GM23338 (cell line): ENCODE measurements at regions not wholly inside any gene's neighbourhood (a gene's known extent, or its start where the extent isn't known, plus 50 kb on each side); places are given as distances from the start of the nearest gene placed in this dataset.

Experiments used
- ATAC-seq: fragments of 200-7000 bp; cut with Tn5 transposase; 3 replicates; pipeline ENCODE4 v1.9.1; 2020
- DNase-seq: peaks from one replicate; pipeline ENCODE4 v3.0.0-alpha.2; 2015; ENCODE audit warnings: low spot score
- H2AFZ ChIP-seq: fragments of 200-600 bp; sonication (generic); 2 replicates; pipeline ENCODE4 v1.8.0; 2016; ENCODE audit warnings: antibody characterized with exemption, mild to moderate bottlenecking, moderate library complexity
- H3F3A ChIP-seq: fragments of 200-600 bp; sonication (generic); replicated peaks from 2 replicates; pipeline ENCODE4 v1.8.0; 2017; ENCODE audit warnings: antibody characterized with exemption, mixed run types, low read depth
- H3K27ac ChIP-seq: fragments of 200-600 bp; sonication (generic); 2 replicates; pipeline ENCODE4 v1.6.1; 2016; ENCODE audit warnings: low read depth
- H3K27me3 ChIP-seq: fragments of 200-600 bp; sonication (generic); 2 replicates; pipeline ENCODE4 v1.8.0; 2016; ENCODE audit warnings: mild to moderate bottlenecking, mixed run types, moderate library complexity; ENCODE audit not compliant: insufficient read depth
- H3K36me3 ChIP-seq: fragments of 200-600 bp; sonication (generic); 2 replicates; pipeline ENCODE4 v1.8.0; 2016; ENCODE audit warnings: mild to moderate bottlenecking; ENCODE audit not compliant: insufficient read depth
- H3K4me1 ChIP-seq: fragments of 200-600 bp; sonication (generic); 2 replicates; pipeline ENCODE4 v1.8.0; 2016; ENCODE audit warnings: mild to moderate bottlenecking, moderate library complexity; ENCODE audit not compliant: insufficient read depth
- H3K4me2 ChIP-seq: fragments of 200-600 bp; sonication (generic); 2 replicates; pipeline ENCODE4 v1.7.1; 2017; ENCODE audit warnings: mixed run types
- H3K4me3 ChIP-seq: fragments of 200-600 bp; sonication (generic); 2 replicates; pipeline ENCODE4 v1.6.1; 2016; ENCODE audit warnings: mixed run types
- H3K79me2 ChIP-seq: fragments of 200-600 bp; sonication (generic); replicated peaks from 2 replicates; pipeline ENCODE4 v1.8.0; 2017; ENCODE audit warnings: mild to moderate bottlenecking; ENCODE audit not compliant: insufficient read depth
- H3K9me2 ChIP-seq: fragments of 200-600 bp; sonication (generic); 2 replicates; pipeline ENCODE4 v1.8.0; 2017; ENCODE audit not compliant: insufficient read depth
- H4K20me1 ChIP-seq: fragments of 200-600 bp; sonication (generic); replicated peaks from 2 replicates; pipeline ENCODE4 v1.8.0; 2017; ENCODE audit warnings: mild to moderate bottlenecking; ENCODE audit not compliant: insufficient read depth
- H3K27ac Mint-ChIP-seq: 2 replicates; pipeline ENCODE4 v1.8.0; 2020; ENCODE audit warnings: inconsistent platforms, mild to moderate bottlenecking, moderate library complexity, mixed read lengths
- H3K27me3 Mint-ChIP-seq: 3 replicates; pipeline ENCODE4 v1.8.0; 2022; ENCODE audit warnings: low read depth, mild to moderate bottlenecking, moderate library complexity, mixed read lengths, inconsistent platforms; ENCODE audit not compliant: insufficient read depth, poor library complexity
- H3K36me3 Mint-ChIP-seq: 3 replicates; pipeline ENCODE4 v1.8.0; 2021; ENCODE audit warnings: low read depth, mild to moderate bottlenecking, inconsistent platforms, moderate library complexity, mixed read lengths
- H3K4me1 Mint-ChIP-seq: 3 replicates; pipeline ENCODE4 v1.8.0; 2020; ENCODE audit warnings: mild to moderate bottlenecking, inconsistent platforms, mixed read lengths
- H3K4me3 Mint-ChIP-seq: 3 replicates; pipeline ENCODE4 v1.8.0; 2021; ENCODE audit warnings: moderate library complexity, mild to moderate bottlenecking, inconsistent platforms, mixed read lengths
- H3K9me3 Mint-ChIP-seq: 3 replicates; pipeline ENCODE4 v1.8.0; 2020; ENCODE audit warnings: moderate library complexity, mild to moderate bottlenecking, inconsistent platforms, mixed read lengths
- CREB1 ChIP-seq: fragments of 250-450 bp; sonication (Bioruptor Pico); IDR thresholded peaks from 2 replicates; pipeline ENCODE4 v1.5.0; 2020; ENCODE audit warnings: low read depth, mild to moderate bottlenecking, moderate library complexity
- EZH2 ChIP-seq: fragments of 200-600 bp; sonication (generic); IDR thresholded peaks from one replicate; pipeline ENCODE4 v1.8.0; 2017; ENCODE audit warnings: antibody characterized with exemption, mild to moderate bottlenecking, low read depth; ENCODE audit not compliant: unreplicated experiment
- EZH2phosphoT487 ChIP-seq: fragments of 200-600 bp; sonication (generic); IDR thresholded peaks from one replicate; pipeline ENCODE4 v1.8.1; 2018; ENCODE audit warnings: antibody characterized with exemption; ENCODE audit not compliant: unreplicated experiment
- JUNB ChIP-seq: IDR thresholded peaks from one replicate; pipeline ENCODE4 v1.6.1; 2016; ENCODE audit warnings: antibody characterized with exemption; ENCODE audit not compliant: unreplicated experiment
- NANOG ChIP-seq: IDR thresholded peaks from 2 replicates; pipeline ENCODE4 v1.6.1; 2016; ENCODE audit warnings: antibody characterized with exemption, borderline replicate concordance
- POLR2AphosphoS5 ChIP-seq: IDR thresholded peaks from 2 replicates; pipeline ENCODE4 v1.6.1; 2016; ENCODE audit warnings: antibody characterized with exemption, low read depth
- STAT1 ChIP-seq: IDR thresholded peaks from one replicate; pipeline ENCODE4 v1.6.1; 2016; ENCODE audit warnings: antibody characterized with exemption; ENCODE audit not compliant: unreplicated experiment
- ZNF114 ChIP-seq: fragments of 250-450 bp; sonication (Bioruptor Pico); IDR thresholded peaks from 2 replicates; pipeline ENCODE4 v1.5.0; 2020; ENCODE audit warnings: mild to moderate bottlenecking, moderate library complexity
- ZNF331 ChIP-seq: fragments of 250-450 bp; sonication (Bioruptor Pico); IDR thresholded peaks from 2 replicates; pipeline ENCODE4 v1.5.0; 2020; ENCODE audit warnings: low read depth, mild to moderate bottlenecking, moderate library complexity
- TF ChIP-seq, protein P1 (sequence below): IDR thresholded peaks from 2 replicates; pipeline ENCODE4 v1.6.1; 2016; ENCODE audit warnings: antibody characterized with exemption
- TF ChIP-seq, protein P2 (sequence below): fragments of 250-450 bp; sonication (Bioruptor Pico); IDR thresholded peaks from 2 replicates; pipeline ENCODE4 v1.5.0; 2020; ENCODE audit warnings: mild to moderate bottlenecking, moderate library complexity
- TF ChIP-seq, protein P3 (sequence below): IDR thresholded peaks from one replicate; pipeline ENCODE4 v1.6.1; 2018; ENCODE audit warnings: antibody characterized with exemption; ENCODE audit not compliant: unreplicated experiment
- TF ChIP-seq, protein P4 (sequence below), 2 experiments: fragments of 200-600 bp in 1 of 2; sonication (generic) in 1 of 2; conservative IDR thresholded peaks; 2 replicates each; pipeline versions ENCODE4 v1.5.1 to v1.6.1; 2016 to 2017; ENCODE audit warnings: antibody characterized with exemption in 2 of 2, low read depth in 2 of 2, mild to moderate bottlenecking in 2 of 2, moderate library complexity in 1 of 2

DNA sequence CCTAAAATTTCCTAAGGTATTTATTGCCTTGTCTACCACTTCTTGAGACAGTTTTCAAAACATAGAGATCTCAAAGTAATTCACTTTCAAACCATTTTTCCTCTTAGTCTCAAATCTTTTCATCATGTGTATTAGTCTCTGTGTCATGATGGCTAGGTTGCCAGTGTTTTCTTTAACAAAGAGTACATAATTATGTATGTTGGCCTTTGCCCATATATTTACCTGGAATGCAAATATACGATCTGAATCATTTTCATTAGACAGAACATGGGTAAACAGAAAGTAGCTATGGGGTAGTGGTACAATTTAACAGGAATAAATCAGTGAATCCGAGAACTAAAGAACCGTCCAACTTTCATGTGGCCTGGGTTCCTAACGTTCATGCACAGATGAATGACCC, 852.1 kb upstream of the MBL2 start:
- H3K27me3 Mint-ChIP-seq = no peaks in the 10 kb centered on the region
- TF ChIP-seq ZNF331 (CRISPR knock-in tag) = no peak
- TF ChIP-seq STAT1 = no peak
- no peak for TF ChIP-seq ZNF114 (CRISPR knock-in tag)
- no peak for TF ChIP-seq POLR2AphosphoS5
- no peak for TF ChIP-seq CREB1 (CRISPR knock-in tag)
- TF ChIP-seq, protein P1, sequence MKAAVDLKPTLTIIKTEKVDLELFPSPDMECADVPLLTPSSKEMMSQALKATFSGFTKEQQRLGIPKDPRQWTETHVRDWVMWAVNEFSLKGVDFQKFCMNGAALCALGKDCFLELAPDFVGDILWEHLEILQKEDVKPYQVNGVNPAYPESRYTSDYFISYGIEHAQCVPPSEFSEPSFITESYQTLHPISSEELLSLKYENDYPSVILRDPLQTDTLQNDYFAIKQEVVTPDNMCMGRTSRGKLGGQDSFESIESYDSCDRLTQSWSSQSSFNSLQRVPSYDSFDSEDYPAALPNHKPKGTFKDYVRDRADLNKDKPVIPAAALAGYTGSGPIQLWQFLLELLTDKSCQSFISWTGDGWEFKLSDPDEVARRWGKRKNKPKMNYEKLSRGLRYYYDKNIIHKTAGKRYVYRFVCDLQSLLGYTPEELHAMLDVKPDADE = no peak
- no peak for TF ChIP-seq NANOG
- TF ChIP-seq, protein P2, sequence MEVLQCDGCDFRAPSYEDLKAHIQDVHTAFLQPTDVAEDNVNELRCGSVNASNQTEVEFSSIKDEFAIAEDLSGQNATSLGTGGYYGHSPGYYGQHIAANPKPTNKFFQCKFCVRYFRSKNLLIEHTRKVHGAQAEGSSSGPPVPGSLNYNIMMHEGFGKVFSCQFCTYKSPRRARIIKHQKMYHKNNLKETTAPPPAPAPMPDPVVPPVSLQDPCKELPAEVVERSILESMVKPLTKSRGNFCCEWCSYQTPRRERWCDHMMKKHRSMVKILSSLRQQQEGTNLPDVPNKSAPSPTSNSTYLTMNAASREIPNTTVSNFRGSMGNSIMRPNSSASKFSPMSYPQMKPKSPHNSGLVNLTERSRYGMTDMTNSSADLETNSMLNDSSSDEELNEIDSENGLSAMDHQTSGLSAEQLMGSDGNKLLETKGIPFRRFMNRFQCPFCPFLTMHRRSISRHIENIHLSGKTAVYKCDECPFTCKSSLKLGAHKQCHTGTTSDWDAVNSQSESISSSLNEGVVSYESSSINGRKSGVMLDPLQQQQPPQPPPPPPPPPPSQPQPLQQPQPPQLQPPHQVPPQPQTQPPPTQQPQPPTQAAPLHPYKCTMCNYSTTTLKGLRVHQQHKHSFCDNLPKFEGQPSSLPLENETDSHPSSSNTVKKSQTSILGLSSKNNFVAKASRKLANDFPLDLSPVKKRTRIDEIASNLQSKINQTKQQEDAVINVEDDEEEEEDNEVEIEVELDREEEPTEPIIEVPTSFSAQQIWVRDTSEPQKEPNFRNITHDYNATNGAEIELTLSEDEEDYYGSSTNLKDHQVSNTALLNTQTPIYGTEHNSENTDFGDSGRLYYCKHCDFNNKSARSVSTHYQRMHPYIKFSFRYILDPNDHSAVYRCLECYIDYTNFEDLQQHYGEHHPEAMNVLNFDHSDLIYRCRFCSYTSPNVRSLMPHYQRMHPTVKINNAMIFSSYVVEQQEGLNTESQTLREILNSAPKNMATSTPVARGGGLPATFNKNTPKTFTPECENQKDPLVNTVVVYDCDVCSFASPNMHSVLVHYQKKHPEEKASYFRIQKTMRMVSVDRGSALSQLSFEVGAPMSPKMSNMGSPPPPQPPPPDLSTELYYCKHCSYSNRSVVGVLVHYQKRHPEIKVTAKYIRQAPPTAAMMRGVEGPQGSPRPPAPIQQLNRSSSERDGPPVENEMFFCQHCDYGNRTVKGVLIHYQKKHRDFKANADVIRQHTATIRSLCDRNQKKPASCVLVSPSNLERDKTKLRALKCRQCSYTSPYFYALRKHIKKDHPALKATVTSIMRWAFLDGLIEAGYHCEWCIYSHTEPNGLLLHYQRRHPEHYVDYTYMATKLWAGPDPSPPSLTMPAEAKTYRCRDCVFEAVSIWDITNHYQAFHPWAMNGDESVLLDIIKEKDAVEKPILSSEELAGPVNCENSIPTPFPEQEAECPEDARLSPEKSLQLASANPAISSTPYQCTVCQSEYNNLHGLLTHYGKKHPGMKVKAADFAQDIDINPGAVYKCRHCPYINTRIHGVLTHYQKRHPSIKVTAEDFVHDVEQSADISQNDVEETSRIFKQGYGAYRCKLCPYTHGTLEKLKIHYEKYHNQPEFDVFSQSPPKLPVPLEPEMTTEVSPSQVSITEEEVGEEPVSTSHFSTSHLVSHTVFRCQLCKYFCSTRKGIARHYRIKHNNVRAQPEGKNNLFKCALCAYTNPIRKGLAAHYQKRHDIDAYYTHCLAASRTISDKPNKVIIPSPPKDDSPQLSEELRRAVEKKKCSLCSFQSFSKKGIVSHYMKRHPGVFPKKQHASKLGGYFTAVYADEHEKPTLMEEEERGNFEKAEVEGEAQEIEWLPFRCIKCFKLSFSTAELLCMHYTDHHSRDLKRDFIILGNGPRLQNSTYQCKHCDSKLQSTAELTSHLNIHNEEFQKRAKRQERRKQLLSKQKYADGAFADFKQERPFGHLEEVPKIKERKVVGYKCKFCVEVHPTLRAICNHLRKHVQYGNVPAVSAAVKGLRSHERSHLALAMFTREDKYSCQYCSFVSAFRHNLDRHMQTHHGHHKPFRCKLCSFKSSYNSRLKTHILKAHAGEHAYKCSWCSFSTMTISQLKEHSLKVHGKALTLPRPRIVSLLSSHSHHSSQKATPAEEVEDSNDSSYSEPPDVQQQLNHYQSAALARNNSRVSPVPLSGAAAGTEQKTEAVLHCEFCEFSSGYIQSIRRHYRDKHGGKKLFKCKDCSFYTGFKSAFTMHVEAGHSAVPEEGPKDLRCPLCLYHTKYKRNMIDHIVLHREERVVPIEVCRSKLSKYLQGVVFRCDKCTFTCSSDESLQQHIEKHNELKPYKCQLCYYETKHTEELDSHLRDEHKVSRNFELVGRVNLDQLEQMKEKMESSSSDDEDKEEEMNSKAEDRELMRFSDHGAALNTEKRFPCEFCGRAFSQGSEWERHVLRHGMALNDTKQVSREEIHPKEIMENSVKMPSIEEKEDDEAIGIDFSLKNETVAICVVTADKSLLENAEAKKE (CRISPR knock-in tag) = no peak
- TF ChIP-seq EZH2phosphoT487 = no peak
- TF ChIP-seq, protein P3, sequence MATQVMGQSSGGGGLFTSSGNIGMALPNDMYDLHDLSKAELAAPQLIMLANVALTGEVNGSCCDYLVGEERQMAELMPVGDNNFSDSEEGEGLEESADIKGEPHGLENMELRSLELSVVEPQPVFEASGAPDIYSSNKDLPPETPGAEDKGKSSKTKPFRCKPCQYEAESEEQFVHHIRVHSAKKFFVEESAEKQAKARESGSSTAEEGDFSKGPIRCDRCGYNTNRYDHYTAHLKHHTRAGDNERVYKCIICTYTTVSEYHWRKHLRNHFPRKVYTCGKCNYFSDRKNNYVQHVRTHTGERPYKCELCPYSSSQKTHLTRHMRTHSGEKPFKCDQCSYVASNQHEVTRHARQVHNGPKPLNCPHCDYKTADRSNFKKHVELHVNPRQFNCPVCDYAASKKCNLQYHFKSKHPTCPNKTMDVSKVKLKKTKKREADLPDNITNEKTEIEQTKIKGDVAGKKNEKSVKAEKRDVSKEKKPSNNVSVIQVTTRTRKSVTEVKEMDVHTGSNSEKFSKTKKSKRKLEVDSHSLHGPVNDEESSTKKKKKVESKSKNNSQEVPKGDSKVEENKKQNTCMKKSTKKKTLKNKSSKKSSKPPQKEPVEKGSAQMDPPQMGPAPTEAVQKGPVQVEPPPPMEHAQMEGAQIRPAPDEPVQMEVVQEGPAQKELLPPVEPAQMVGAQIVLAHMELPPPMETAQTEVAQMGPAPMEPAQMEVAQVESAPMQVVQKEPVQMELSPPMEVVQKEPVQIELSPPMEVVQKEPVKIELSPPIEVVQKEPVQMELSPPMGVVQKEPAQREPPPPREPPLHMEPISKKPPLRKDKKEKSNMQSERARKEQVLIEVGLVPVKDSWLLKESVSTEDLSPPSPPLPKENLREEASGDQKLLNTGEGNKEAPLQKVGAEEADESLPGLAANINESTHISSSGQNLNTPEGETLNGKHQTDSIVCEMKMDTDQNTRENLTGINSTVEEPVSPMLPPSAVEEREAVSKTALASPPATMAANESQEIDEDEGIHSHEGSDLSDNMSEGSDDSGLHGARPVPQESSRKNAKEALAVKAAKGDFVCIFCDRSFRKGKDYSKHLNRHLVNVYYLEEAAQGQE = no peak
- TF ChIP-seq EZH2 = no peak
- TF ChIP-seq JUNB = no peak
- TF ChIP-seq, protein P4, sequence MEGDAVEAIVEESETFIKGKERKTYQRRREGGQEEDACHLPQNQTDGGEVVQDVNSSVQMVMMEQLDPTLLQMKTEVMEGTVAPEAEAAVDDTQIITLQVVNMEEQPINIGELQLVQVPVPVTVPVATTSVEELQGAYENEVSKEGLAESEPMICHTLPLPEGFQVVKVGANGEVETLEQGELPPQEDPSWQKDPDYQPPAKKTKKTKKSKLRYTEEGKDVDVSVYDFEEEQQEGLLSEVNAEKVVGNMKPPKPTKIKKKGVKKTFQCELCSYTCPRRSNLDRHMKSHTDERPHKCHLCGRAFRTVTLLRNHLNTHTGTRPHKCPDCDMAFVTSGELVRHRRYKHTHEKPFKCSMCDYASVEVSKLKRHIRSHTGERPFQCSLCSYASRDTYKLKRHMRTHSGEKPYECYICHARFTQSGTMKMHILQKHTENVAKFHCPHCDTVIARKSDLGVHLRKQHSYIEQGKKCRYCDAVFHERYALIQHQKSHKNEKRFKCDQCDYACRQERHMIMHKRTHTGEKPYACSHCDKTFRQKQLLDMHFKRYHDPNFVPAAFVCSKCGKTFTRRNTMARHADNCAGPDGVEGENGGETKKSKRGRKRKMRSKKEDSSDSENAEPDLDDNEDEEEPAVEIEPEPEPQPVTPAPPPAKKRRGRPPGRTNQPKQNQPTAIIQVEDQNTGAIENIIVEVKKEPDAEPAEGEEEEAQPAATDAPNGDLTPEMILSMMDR (conservative IDR thresholded peaks at IDR 0.05; ENCODE audit: low read depth in 2 of 2) = no peak
- Histone ChIP-seq H3K4me3 (no peak overlapping the region), H3F3A (no peaks in the 10 kb centered on the region), H4K20me1 (no peaks in the 10 kb centered on the region), H3K4me2 (no peak overlapping the region), H2AFZ (no peak overlapping the region), H3K79me2 (no peaks in the 10 kb centered on the region), H3K27ac (no peak overlapping the region), H3K9me2 (no peaks in the 10 kb centered on the region; the same call in 1 of the 2 replicates), H3K27me3 (no peaks in the 10 kb centered on the region), H3K4me1 (no peaks in the 10 kb centered on the region), H3K36me3 (no peaks in the 10 kb centered on the region)
- peaks cover 8% of the 10 kb centered on the region; the same call in 1 of the 3 replicates for H3K36me3 Mint-ChIP-seq
- ATAC-seq (no peak), DNase-seq (no peak)
- H3K4me3 Mint-ChIP-seq = no peak overlapping the region
- no peak overlapping the region for H3K27ac Mint-ChIP-seq
- no peaks in the 10 kb centered on the region for H3K4me1 Mint-ChIP-seq
- H3K9me3 Mint-ChIP-seq = no peaks in the 10 kb centered on the region; the same call in 2 of the 3 replicates
